A549 (cell line): ENCODE measurements at regions not wholly inside any gene's neighbourhood (a gene's known extent, or its start where the extent isn't known, plus 50 kb on each side); places are given as distances from the start of the nearest gene placed in this dataset.

Experiments used
- ATAC-seq, 2 experiments: fragments of 200-7000 bp in 1 of 2; fragments of >200 bp in 1 of 2; cut with Nextera tagmentation in 1 of 2; cut with Tn5 transposase in 1 of 2; 3 replicates each; pipeline versions ENCODE4 v1.8.0 to v1.9.1; 2018 to 2020; ENCODE audit warnings: mild to moderate bottlenecking in 1 of 2, moderate library complexity in 1 of 2
- CTCF ChIA-PET: fragments of 300-600 bp; sonication (Branson Sonifier 250); formaldehyde crosslinking; extraction: SDS; loops from one replicate; lab custom pipeline; 2021; ENCODE audit warnings: antibody characterized with exemption, inconsistent platforms; lab: Yijun Ruan, JAX
- POLR2A ChIA-PET: fragments of 350-600 bp; formaldehyde crosslinking; extraction: SDS; loops from one replicate; lab custom pipeline; 2021; ENCODE audit warnings: antibody characterized with exemption, inconsistent platforms; lab: Yijun Ruan, JAX
- DNase-seq, 2 experiments: peaks; one replicate each; pipeline versions ENCODE4 v3.0.0 to v3.0.0-alpha.2; 2011 to 2016; ENCODE audit warnings: low read depth in 1 of 2, low spot score in 1 of 2
- FAIRE-seq: peaks from 2 replicates; lab custom pipeline; 2011; peaks lifted over from hg19 to GRCh38; lab: Jason Lieb, UNC
- H3K27ac ChIP-seq, 2 experiments: fragments of >200 bp; sonication (Bioruptor Twin); formaldehyde crosslinking; 3 replicates each; pipeline ENCODE4 v1.5.1; 2016 to 2017
- H3K4me1 ChIP-seq: fragments of >200 bp; sonication (Bioruptor Twin); formaldehyde crosslinking; 3 replicates; pipeline ENCODE4 v1.6.1; 2016
- H3K4me2 ChIP-seq: fragments of >200 bp; sonication (Bioruptor Twin); formaldehyde crosslinking; 3 replicates; pipeline ENCODE4 v1.6.1; 2016
- H3K4me3 ChIP-seq: fragments of >200 bp; sonication (Bioruptor Twin); formaldehyde crosslinking; 3 replicates; pipeline ENCODE4 v1.5.1; 2016
- H3K9me3 ChIP-seq: fragments of >200 bp; sonication (Bioruptor Twin); formaldehyde crosslinking; 3 replicates; pipeline ENCODE4 v1.6.1; 2016
- CBX2 ChIP-seq: fragments of 200-600 bp; sonication (generic); IDR thresholded peaks from 2 replicates; pipeline ENCODE4 v1.6.1; 2016; ENCODE audit warnings: low read depth, mild to moderate bottlenecking, borderline replicate concordance
- CBX8 ChIP-seq: fragments of 200-600 bp; sonication (generic); IDR thresholded peaks from 2 replicates; pipeline ENCODE4 v1.6.1; 2016
- CEBPB ChIP-seq, 2 experiments: fragments of >200 bp in 1 of 2; sonication (Bioruptor Twin) in 1 of 2; formaldehyde crosslinking in 1 of 2; IDR thresholded peaks; 2 replicates each; pipeline ENCODE4 v1.6.1; 2012 to 2016
- EP300 ChIP-seq, 2 experiments: fragments of >200 bp; sonication (Bioruptor Twin); formaldehyde crosslinking; IDR thresholded peaks; 2 replicates in 1 of 2; 3 replicates in 1 of 2; pipeline ENCODE4 v1.6.1; 2016 to 2017
- ESRRA ChIP-seq: fragments of 150-350 bp; IDR thresholded peaks from 2 replicates; pipeline ENCODE4 v1.6.1; 2014; ENCODE audit warnings: mild to moderate bottlenecking, low read length, borderline replicate concordance
- HOXB5 ChIP-seq: fragments of 250-450 bp; sonication (Bioruptor Pico); IDR thresholded peaks from 2 replicates; pipeline ENCODE4 v1.5.0; 2020; ENCODE audit warnings: mild to moderate bottlenecking, moderate library complexity
- JUN ChIP-seq, 2 experiments: fragments of >200 bp; sonication (Bioruptor Twin); formaldehyde crosslinking; IDR thresholded peaks; 2 replicates in 1 of 2; 3 replicates in 1 of 2; pipeline ENCODE4 v1.6.1; 2016 to 2017
- JUNB ChIP-seq: fragments of >200 bp; sonication (Bioruptor Twin); formaldehyde crosslinking; IDR thresholded peaks from 2 replicates; pipeline ENCODE4 v1.6.1; 2016
- KDM1A ChIP-seq: fragments of 200-600 bp; sonication (generic); IDR thresholded peaks from 2 replicates; pipeline ENCODE4 v1.6.1; 2016; ENCODE audit warnings: low read depth, mild to moderate bottlenecking
- NPAS2 ChIP-seq: fragments of 250-450 bp; sonication (Bioruptor Pico); IDR thresholded peaks from 2 replicates; pipeline ENCODE4 v1.8.0; 2022; ENCODE audit warnings: mild to moderate bottlenecking, moderate library complexity, borderline replicate concordance
- PHF8 ChIP-seq: fragments of 200-600 bp; sonication (generic); IDR thresholded peaks from 2 replicates; pipeline ENCODE4 v1.6.1; 2016; ENCODE audit warnings: low read depth, mild to moderate bottlenecking, antibody characterized with exemption, moderate library complexity, borderline replicate concordance
- RARB ChIP-seq: fragments of 250-450 bp; sonication (Bioruptor Pico); IDR thresholded peaks from 2 replicates; pipeline ENCODE4 v1.8.0; 2021; ENCODE audit warnings: mild to moderate bottlenecking, moderate library complexity
- RFX5 ChIP-seq: fragments of 450-650 bp; IDR thresholded peaks from 2 replicates; pipeline ENCODE4 v1.7.1; 2014; ENCODE audit warnings: antibody characterized with exemption, mild to moderate bottlenecking, moderate library complexity
- SREBF2 ChIP-seq: fragments of 450-650 bp; IDR thresholded peaks from 2 replicates; pipeline ENCODE4 v1.6.1; 2014; ENCODE audit warnings: mild to moderate bottlenecking, moderate library complexity
- ZC3H11A ChIP-seq: fragments of 450-650 bp; IDR thresholded peaks from 2 replicates; pipeline ENCODE4 v1.6.1; 2014; ENCODE audit warnings: antibody characterized with exemption, mild to moderate bottlenecking
- ZFP36 ChIP-seq: fragments of 450-650 bp; IDR thresholded peaks from 2 replicates; pipeline ENCODE4 v1.6.1; 2014; ENCODE audit warnings: borderline replicate concordance; ENCODE audit not compliant: partially characterized antibody
- ZNF302 ChIP-seq: fragments of 250-450 bp; sonication (Bioruptor Pico); IDR thresholded peaks from 2 replicates; pipeline ENCODE4 v1.9.0; 2021; ENCODE audit warnings: inconsistent platforms, mild to moderate bottlenecking, moderate library complexity
- ZSCAN20 ChIP-seq: fragments of 250-450 bp; sonication (Bioruptor Pico); IDR thresholded peaks from 2 replicates; pipeline ENCODE4 v1.8.0; 2022; ENCODE audit warnings: mild to moderate bottlenecking, moderate library complexity
- WGBS: methylation state at CpG from one replicate; pipeline ENCODE4 v1.1.6; 2017; ENCODE audit errors: missing lambda C conversion rate; 5-methylcytosine and 5-hydroxymethylcytosine counted together
- TF ChIP-seq, protein P1 (sequence below): fragments of >200 bp; sonication (Bioruptor Twin); formaldehyde crosslinking; IDR thresholded peaks from 2 replicates; pipeline ENCODE4 v1.6.1; 2016
- TF ChIP-seq, protein P2 (sequence below): fragments of >200 bp; sonication (Bioruptor Twin); formaldehyde crosslinking; IDR thresholded peaks from 3 replicates; pipeline ENCODE4 v1.5.1; 2016
- TF ChIP-seq, protein P3 (sequence below): IDR thresholded peaks from 2 replicates; pipeline ENCODE4 v1.6.1; 2012
- TF ChIP-seq, protein P4 (sequence below): fragments of 450-650 bp; IDR thresholded peaks from 2 replicates; pipeline ENCODE4 v1.6.1; 2014; ENCODE audit warnings: antibody characterized with exemption
- TF ChIP-seq, protein P5 (sequence below): IDR thresholded peaks from 2 replicates; pipeline ENCODE4 v1.6.1; 2012
- TF ChIP-seq, protein P6 (sequence below): IDR thresholded peaks from 2 replicates; pipeline ENCODE4 v1.6.1; 2012; ENCODE audit warnings: low read depth, borderline replicate concordance
- TF ChIP-seq, protein P7 (sequence below): fragments of >200 bp; sonication (Bioruptor Twin); formaldehyde crosslinking; IDR thresholded peaks from 3 replicates; pipeline ENCODE4 v1.6.1; 2016

DNA sequence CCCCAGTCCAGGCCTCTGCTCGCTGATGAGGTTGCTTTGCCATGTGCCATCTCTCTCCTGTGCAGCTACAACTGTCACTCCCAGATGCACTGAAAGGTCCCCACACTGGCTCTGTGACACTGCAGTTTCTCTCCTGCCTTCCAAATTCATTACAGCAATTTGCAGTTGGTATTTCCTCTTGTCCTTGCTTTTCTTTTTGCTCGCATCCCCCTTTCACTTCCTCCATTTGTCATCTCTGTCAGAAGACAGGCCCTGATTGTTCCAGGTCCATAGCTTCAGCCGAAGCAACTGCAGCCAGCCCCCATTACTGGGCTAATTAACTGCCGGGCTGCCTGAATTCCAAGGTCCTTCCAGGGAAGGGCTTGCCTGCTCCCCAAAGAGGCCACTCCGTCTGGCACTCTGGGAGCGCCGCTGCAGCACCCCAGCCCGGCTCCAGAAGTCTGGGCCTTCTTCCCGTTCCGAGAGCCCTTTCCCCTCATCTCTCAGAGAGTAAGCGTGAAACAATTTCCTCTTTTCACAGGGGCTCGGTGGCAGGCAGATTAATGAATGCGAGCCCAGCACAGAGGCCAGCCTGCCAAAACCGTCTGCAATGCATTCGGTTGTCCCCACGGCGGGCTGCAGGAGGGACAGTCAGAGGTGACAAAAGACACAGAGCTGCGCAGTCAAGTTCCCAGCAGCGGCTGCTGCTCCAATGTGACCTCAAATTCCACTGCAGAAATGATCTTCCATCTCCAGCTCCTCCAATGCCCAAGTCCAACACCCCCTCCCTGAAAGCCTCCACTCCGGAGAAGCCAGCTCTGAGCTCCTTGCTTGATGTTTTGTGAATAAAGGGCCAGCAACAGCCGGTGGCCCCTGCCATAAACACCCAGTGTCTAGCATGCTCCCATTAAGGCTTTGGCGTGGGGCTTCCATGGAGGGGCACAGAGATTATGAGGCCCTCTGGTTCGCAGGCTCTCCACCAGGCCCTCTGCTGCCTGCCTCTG lies 279.4 kb upstream of the HABP2 start:
- ChIA-PET CTCF (interaction anchor here (1.0 kb wide), 1 partner anchor 12 kb away, joined by 3 read pairs; no protein-coding TSS in a partner anchor), POLR2A (no interaction called here)
- Histone ChIP-seq H3K4me1 (no peaks in the 10 kb centered on the region), H3K4me2 (no peak overlapping the region), H3K27ac (no peak overlapping the region), H3K4me3 (no peak overlapping the region), H3K9me3 (peaks cover 7% of the 10 kb centered on the region; the same call in 2 of the 3 replicates)
- 84% methylated on average over 23 of the region's 23 CpGs for WGBS
- ATAC-seq (0 out of 6 replicates have a peak, but pooled peaks of 1 of the 2 experiments have one; percentile 43), DNase-seq (no peak), FAIRE-seq (no peak)
- no peak for TF ChIP-seq KDM1A
- no peak for TF ChIP-seq JUN (IDR thresholded peaks at IDR 0.05)
- TF ChIP-seq ZC3H11A = no peak
- TF ChIP-seq CEBPB (IDR thresholded peaks at IDR 0.05) = no peak
- TF ChIP-seq, protein P1, sequence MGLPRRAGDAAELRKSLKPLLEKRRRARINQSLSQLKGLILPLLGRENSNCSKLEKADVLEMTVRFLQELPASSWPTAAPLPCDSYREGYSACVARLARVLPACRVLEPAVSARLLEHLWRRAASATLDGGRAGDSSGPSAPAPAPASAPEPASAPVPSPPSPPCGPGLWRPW = no peak
- no peak for TF ChIP-seq NPAS2 (CRISPR knock-in tag)
- TF ChIP-seq EP300 (IDR thresholded peaks at IDR 0.05) = no peak
- TF ChIP-seq, protein P2, sequence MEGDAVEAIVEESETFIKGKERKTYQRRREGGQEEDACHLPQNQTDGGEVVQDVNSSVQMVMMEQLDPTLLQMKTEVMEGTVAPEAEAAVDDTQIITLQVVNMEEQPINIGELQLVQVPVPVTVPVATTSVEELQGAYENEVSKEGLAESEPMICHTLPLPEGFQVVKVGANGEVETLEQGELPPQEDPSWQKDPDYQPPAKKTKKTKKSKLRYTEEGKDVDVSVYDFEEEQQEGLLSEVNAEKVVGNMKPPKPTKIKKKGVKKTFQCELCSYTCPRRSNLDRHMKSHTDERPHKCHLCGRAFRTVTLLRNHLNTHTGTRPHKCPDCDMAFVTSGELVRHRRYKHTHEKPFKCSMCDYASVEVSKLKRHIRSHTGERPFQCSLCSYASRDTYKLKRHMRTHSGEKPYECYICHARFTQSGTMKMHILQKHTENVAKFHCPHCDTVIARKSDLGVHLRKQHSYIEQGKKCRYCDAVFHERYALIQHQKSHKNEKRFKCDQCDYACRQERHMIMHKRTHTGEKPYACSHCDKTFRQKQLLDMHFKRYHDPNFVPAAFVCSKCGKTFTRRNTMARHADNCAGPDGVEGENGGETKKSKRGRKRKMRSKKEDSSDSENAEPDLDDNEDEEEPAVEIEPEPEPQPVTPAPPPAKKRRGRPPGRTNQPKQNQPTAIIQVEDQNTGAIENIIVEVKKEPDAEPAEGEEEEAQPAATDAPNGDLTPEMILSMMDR = no peak
- TF ChIP-seq RFX5 = no peak
- no peak for TF ChIP-seq ZNF302
- TF ChIP-seq, protein P3, sequence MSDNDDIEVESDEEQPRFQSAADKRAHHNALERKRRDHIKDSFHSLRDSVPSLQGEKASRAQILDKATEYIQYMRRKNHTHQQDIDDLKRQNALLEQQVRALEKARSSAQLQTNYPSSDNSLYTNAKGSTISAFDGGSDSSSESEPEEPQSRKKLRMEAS = no peak
- TF ChIP-seq ESRRA = no peak

DNA sequence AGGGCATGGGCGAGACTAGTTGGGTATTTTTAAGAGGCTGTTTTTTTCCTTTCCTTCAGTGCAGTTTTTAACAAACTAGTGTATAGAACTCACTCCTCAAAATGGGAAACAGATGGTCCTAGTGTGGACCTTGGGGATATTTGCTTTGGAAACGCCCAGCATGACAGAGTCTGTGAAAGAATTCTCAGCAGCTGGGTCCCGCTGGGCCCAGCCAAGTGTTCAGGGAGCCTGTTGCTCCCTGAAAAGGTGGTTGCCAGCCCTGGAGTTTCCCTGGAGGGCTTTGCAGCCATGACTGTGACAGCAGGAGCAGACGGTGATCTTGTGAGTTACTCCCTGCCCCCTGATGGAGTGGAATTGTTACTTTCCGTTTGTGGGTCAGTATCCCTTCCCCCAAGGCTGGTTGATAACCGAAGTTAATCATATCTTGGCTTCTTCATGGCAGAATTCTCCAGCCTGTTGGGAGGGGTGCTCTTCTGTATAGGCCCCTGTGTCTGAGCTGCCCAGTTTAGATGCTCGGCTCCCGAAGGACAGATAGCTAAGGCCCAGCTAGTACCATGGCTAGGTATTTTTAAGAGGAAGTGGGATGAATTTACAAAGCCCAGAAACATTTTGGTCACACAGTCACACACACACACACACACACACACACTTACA lies 278.6 kb upstream of the HABP2 start:
- ChIA-PET CTCF (no interaction called here), POLR2A (no interaction called here)
- H3K4me3 ChIP-seq = no peak overlapping the region
- no peak overlapping the region for H3K4me2 ChIP-seq
- no peaks in the 10 kb centered on the region for H3K4me1 ChIP-seq
- H3K9me3 ChIP-seq = peaks cover 7% of the 10 kb centered on the region; the same call in 2 of the 3 replicates
- DNase-seq = no peak
- no peak for TF ChIP-seq JUN (IDR thresholded peaks at IDR 0.05)
- no peak for TF ChIP-seq ZC3H11A
- no peak for TF ChIP-seq ZSCAN20 (CRISPR knock-in tag)
- no peak for TF ChIP-seq CBX8
- TF ChIP-seq, protein P3 = no peak
- TF ChIP-seq SREBF2 = no peak
- TF ChIP-seq, protein P2 = no peak
- no peak for TF ChIP-seq JUNB
- TF ChIP-seq ZFP36 = no peak
- TF ChIP-seq RFX5 = no peak
- TF ChIP-seq, protein P4, sequence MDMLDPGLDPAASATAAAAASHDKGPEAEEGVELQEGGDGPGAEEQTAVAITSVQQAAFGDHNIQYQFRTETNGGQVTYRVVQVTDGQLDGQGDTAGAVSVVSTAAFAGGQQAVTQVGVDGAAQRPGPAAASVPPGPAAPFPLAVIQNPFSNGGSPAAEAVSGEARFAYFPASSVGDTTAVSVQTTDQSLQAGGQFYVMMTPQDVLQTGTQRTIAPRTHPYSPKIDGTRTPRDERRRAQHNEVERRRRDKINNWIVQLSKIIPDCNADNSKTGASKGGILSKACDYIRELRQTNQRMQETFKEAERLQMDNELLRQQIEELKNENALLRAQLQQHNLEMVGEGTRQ = no peak
- TF ChIP-seq NPAS2 (CRISPR knock-in tag) = no peak
- TF ChIP-seq, protein P5, sequence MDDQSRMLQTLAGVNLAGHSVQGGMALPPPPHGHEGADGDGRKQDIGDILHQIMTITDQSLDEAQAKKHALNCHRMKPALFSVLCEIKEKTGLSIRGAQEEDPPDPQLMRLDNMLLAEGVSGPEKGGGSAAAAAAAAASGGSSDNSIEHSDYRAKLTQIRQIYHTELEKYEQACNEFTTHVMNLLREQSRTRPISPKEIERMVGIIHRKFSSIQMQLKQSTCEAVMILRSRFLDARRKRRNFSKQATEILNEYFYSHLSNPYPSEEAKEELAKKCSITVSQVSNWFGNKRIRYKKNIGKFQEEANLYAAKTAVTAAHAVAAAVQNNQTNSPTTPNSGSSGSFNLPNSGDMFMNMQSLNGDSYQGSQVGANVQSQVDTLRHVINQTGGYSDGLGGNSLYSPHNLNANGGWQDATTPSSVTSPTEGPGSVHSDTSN = no peak
- TF ChIP-seq RARB (CRISPR knock-in tag) = no peak
- no peak for TF ChIP-seq PHF8
- no peak for TF ChIP-seq CBX2
- no peak for TF ChIP-seq ESRRA
- TF ChIP-seq HOXB5 (CRISPR knock-in tag) = no peak
- TF ChIP-seq, protein P6, sequence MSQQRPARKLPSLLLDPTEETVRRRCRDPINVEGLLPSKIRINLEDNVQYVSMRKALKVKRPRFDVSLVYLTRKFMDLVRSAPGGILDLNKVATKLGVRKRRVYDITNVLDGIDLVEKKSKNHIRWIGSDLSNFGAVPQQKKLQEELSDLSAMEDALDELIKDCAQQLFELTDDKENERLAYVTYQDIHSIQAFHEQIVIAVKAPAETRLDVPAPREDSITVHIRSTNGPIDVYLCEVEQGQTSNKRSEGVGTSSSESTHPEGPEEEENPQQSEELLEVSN = no peak
- TF ChIP-seq, protein P7, sequence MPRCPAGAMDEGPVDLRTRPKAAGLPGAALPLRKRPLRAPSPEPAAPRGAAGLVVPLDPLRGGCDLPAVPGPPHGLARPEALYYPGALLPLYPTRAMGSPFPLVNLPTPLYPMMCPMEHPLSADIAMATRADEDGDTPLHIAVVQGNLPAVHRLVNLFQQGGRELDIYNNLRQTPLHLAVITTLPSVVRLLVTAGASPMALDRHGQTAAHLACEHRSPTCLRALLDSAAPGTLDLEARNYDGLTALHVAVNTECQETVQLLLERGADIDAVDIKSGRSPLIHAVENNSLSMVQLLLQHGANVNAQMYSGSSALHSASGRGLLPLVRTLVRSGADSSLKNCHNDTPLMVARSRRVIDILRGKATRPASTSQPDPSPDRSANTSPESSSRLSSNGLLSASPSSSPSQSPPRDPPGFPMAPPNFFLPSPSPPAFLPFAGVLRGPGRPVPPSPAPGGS = no peak
- no peak overlapping the region for H3K27ac ChIP-seq
- WGBS = 63% methylated on average over 8 of the region's 8 CpGs
- no peak for FAIRE-seq
- no peak for ATAC-seq
